GM12865 (cell line): ENCODE measurements at regions not wholly inside any gene's neighbourhood (a gene's known extent, or its start where the extent isn't known, plus 50 kb on each side); places are given as distances from the start of the nearest gene placed in this dataset.

Source experiments
- DNase-seq: peaks from one replicate; pipeline ENCODE4 v3.0.0; 2010; ENCODE audit warnings: low read depth
- H3K4me3 ChIP-seq: 2 replicates; pipeline ENCODE4 v1.5.1; 2011; ENCODE audit warnings: mild to moderate bottlenecking, low read depth, low read length, control low read depth
- CTCF ChIP-seq: IDR thresholded peaks from 2 replicates; pipeline ENCODE4 v1.5.1; 2011; ENCODE audit warnings: low read length, control low read depth, low read depth, inconsistent platforms; ENCODE audit not compliant: insufficient read depth; ENCODE audit errors: missing control alignments

- TF ChIP-seq CTCF = no peak
- no peak for DNase-seq
- no peak overlapping the region for H3K4me3 ChIP-seq
These were observed 379.9 kb upstream of the IRAK1BP1 start for GRCh38 chr6:78487401-78487800.

GRCh38 chr6:78489874-78490273, 377.5 kb upstream of the IRAK1BP1 start:
- DNase-seq = no peak
- no peak for TF ChIP-seq CTCF
- no peak overlapping the region for H3K4me3 ChIP-seq

- no peak for DNase-seq
- no peak for TF ChIP-seq CTCF
- H3K4me3 ChIP-seq = no peak overlapping the region
These were observed 374.9 kb upstream of the IRAK1BP1 start for GRCh38 chr6:78492351-78493017.

GRCh38 chr6:78500299-78501089, 366.9 kb upstream of the IRAK1BP1 start:
- no peak for DNase-seq
- TF ChIP-seq CTCF = no peak
- H3K4me3 ChIP-seq = no peak overlapping the region

- no peak for TF ChIP-seq CTCF
- H3K4me3 ChIP-seq = no peak overlapping the region
- DNase-seq = no peak
These were observed 364.9 kb upstream of the IRAK1BP1 start for GRCh38 chr6:78502386-78502887.

GRCh38 chr6:78505178-78505577, 362.2 kb upstream of the IRAK1BP1 start:
- no peak for TF ChIP-seq CTCF
- no peak overlapping the region; the same call in 1 of the 2 replicates for H3K4me3 ChIP-seq
- peak; percentile 8 for DNase-seq

- no peak for DNase-seq
- no peak overlapping the region for H3K4me3 ChIP-seq
- TF ChIP-seq CTCF = no peak
These were observed 356.3 kb upstream of the IRAK1BP1 start for GRCh38 chr6:78511009-78511408.
